Activated CD4-positive, alpha-beta T cell treated with anti-CD3 and anti-CD28 coated beads, Interleukin-2, amount 50 U/mL, for 48 hours (primary cell): ENCODE measurements at regions not wholly inside any gene's neighbourhood (a gene's known extent, or its start where the extent isn't known, plus 50 kb on each side); places are given as distances from the start of the nearest gene placed in this dataset.
A peak's percentile ranks its signal among the peaks of the same experiment; 100 is the strongest.
"Not testable (repeated sequence)": the region's sequence is repeated elsewhere in the genome, so short reads cannot be mapped to it uniquely, and the experiment has no call there.

Experiments
- DNase-seq, 2 experiments: peaks; one replicate each; pipeline ENCODE4 v3.0.0-alpha.2; 2020

DNA sequence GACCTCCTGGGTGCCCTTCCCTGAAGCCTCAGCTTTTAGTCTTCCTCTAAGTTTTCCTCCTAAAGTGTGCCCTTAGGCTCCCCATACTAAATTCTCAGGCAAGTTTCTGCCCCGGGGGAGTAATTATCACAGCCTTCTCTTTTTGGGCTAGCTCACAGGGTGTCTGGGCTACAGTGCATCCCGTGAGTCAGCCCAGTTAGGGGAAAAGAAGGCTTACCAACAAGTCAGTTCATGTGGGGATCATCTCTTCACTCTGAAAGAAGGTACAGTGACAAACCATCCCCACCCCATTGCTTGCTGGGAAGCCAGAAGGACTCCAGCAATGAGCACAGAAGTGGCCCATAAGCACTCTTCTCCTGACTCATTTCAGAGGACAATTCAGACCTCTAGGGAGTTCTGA lies 134.7 kb upstream of the FAM9C start:
- no peak for DNase-seq

DNA sequence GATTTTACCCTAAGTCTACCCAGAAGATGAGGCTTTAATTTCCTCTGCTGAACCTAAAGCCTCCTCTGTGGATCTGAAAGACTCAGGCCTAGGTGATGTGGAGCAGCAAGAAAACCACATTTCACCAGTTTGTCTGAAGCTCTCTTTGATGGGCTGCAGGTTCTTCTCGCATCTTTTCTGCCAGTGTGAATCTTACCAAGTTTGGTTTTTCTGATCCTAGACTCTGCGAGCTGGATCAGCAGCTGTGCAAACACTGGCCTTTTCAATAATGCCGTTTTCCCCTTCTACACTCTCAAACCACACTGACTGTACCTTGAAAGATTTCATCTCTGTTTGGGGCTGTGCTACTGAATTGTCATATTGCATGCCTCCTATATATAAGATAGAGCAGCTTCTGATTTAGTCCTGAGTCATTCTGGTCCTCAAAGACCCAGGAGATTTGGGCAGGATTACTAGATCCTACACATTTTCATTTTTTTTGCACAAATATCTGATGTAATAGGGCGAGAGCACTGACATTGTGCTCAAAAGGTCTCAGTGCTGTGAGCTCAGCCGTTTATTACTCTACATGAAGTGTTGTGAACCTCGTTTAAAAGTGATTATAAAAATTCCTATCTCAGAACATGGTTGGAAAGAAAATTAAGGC lies 133.6 kb upstream of the FAM9C start:
- no peak for DNase-seq

DNA sequence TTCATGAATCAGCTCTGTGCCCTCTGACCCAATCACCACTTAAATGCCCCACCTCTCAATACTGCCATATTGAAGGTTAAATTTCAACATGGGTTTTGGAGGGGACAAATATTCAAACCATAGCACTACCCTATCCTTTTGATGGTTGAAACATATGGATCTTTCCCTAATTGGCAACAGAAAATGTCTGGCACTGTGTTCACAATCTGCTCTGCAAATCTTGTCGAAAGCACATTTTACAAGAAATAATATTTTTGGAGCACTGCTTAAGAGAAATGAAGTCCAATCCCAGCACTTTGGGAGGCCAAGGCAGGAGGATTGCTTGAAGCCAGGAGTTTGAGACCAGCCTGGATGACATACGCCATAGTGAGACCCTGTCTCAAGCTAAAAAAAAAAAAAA lies 130.6 kb upstream of the FAM9C start:
- no peak for DNase-seq

DNA sequence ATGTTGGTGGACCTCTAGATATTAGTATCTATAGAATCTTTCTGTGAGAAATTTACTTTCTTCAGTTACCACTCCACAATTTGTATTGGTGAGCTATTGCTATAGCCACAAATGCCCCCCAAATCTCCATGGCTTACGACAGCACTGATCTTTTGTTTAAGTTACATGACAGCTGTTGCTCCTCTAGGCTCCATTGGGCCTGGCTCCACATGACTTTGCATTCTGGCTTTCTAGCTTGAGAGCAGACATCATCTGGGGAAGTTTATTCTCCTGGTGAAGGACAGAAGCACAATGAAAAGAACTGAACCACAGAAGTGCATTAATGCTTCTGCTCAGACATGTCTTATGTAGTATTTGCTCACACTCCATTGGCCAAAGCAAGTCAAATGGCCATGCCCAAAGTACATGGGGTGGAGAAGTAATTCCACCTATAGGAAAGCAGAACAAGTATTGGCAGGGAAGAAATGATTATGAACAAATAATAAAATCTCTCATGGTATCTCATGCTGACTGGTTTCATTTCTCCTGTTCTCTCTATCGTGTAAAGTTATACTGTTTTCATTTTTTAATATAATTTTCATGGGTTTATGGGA lies 126.6 kb upstream of the FAM9C start:
- no peak for DNase-seq

DNA sequence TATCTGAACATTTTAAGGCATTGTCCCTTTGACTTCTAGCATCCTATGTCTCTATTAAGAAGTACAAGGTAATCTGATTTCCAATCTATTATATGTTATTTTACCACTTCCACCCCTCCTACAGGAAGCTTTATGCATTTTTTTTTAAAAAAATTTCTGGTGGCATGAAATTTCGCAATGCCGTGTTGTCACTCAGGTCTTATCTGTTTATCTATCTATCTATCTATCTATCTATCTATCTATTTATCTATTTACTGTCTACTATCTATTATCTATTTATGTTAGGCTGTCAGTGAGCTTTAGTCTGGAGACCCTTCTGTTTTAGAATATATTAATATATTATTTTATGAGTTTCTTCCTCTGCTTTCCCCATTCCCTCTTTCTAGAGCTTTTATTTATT lies 125.3 kb upstream of the FAM9C start:
- DNase-seq: no peak

DNA sequence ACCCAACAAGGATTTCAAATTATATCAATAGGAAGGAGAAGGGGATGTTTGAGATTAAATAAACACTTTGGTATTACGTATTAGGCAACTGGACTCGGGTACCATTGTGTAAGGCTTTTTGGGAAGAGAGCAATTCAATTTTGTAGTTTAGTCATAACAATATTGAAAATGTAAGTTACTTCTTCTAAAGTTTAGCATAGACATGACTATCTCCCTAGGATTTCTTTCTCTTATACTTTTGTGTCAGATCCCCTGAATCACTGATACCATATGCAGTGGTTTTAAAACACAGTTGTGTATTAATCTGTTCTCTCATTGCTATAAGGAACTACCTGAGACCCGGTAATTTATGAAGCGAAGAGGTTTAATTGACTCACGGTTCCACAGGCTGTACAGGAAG lies 123.8 kb upstream of the FAM9C start:
- DNase-seq: no peak

DNA sequence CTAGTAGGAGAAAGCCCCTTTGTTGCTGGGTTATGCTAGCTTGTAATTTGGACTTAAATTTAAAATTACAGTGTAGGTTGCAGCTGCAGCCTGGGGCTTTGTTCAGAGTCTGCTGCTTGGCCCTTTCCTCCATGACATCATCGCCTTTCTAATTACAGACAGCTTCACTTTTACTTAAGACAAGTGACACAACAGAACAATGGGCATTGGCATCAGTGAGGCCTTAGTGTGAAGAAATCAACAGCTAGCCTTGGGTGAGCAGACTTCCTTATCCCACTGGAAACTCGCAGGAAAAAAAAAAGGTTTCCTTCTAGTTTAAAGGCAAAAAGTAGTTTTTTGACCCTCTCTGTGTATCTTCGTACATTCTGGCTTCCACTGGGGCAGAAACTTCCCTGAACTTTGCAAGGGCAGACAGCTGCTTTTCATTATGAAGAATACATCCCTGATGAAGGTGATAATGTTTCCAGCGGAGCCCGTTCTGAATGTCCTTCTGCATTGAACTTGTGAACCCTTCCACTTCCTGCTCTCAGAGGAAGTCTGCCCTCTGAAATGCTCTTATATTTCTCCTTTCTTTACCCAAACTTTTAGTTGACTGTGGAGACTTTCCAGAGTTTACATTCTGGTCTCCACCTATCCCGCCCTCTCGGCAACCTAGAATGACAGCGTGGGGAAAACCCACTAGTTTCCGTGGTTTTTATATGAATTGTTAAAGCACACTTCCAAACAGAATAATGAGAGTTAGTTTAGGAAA lies 123.2 kb upstream of the FAM9C start:
- peak; percentile 6 to 33 for DNase-seq

DNA sequence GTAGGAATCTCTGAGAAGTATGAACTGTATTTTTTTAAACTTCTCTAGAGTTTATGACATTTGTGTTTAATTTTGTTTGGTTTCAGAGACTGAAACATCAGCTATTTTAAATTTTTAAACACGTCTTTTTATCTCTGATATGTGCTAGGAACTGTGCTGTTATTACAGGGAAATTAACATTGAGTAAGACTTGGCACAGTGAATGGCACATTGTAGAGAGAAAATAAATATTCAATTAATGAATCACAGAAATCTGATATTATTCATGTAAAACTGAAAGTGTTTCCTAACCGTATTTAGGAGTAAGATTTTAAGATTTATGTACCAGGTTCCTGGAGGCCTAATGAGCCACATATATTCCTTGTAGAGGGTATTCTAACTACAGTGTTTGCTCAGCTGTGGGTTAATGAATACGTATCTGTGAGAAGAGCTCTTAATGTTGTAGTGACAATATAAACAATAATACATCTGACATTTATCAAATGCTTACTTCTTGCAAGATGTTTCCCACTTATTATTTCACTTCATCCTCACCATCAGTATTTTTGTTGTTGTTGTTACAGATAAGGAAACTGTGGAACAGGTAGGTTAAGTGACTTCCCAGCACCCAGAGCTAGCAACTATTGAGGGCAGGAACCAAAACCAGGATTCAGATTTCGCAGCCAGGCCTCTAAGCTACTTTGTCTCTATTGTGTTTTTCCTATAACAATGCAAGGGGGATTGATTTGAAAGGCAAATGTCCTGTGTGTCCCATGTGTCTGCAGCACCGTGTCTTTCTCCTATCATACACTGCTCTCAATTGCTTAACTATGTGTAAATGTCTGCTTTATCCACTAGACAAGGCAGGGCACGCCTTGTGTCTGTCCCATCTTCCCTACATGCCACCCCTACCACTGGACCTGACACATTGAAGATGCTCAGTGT lies 121.1 kb upstream of the FAM9C start:
- DNase-seq: no peak

DNA sequence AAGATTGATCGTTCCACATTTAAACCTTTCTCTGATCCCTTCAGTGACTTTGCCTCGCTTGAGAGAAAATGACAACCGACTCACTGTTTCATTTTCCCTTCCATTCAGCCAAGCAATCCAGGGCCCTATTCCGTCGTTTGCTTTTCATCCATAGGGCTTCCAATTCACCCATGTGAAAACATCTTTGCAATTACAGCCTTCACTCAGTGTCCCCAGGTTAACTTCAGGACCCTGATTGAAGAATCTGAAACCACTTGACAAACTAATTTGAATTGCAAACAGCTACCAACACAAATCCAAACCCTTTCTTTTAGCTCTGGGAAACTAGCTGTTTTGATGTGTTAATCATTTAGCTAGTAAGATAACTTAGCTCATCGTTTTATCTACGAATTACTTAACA lies 120.2 kb upstream of the FAM9C start:
- no peak for DNase-seq

DNA sequence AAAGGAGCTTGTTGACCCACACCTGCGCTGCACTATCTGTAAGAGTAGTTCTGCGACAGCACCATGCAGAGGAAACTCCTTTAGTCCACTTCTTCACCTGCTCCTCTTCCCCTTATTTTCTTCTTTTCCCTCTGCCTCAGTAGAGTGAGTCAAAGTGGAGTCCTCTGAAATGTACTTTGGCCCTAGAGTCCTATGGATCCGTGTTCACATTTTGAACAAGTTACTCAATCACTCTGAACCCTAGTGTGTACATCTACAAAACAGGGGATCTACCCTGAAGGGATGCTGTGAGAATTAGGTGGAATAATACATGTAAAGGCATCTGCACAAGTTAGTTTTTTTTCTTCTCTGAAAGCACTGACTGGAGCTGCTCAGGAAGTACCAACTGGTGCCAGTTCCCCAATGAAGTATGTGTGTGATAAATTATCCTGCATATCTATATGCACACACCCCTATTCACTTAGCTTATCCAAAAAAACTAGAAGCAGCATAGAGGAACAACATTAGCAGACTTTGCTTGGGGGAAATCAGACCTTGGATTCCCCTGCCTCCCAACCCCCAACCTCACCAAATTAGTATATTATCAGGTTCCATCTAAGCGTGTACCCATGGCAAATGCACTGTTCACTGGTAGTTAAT lies 118.5 kb upstream of the FAM9C start:
- DNase-seq: no peak

DNA sequence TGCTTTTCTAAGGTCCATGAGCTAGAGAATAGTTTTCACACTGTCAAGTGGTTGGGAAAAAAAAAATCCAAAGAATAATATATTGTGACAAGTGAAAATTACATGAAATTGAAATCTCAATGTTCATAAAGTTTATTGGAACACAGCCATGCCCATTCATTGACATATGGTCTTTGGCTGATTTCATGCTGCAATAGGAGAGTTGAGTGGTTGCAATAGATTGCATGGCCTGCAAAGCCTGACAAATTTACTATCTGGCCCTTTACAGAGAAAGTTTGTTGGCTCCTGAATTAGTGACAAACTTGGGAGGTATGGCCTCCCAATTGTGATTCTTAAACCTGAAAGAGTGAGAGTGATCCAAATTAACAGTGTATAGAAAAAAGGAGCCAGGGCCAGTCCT lies 115.5 kb upstream of the FAM9C start:
- no peak for DNase-seq

DNA sequence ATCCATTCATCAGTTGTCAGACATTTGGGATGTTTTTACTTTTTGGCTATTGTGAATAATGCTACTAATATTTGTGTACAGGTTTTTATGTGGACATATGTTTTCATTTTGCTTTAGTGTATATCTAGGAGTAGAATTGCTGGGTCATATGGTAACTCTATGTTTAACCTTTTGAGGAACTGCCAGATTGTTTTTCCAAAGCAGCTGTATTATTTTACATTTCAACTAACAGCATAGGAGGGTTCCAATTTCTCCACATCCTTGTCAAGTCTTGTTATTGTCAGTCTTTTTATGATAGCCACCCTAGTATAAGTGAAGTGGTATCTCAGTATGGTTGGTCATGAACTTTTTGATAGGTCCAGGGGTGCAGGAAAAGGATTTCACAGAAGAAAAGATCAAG lies 114.5 kb upstream of the FAM9C start:
- DNase-seq: no peak

DNA sequence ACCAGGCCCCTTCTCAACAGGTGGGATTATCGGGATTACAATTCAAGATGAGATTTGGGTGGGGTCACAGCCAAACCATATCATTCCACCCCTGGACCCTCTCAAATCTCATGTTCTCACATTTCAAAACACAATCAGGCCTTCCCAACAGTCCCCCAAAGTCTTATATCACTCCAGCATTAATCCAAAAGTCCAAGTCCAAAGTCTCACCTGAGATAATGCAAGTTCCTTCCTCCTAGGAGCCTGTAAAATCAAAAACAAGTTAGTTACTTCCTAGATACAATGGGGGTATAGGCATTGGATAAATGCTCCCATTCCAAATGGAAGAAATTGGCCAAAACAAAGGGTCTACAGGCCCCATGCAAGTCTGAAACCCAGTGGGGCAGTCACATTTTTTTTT lies 111.1 kb upstream of the FAM9C start:
- not testable (repeated sequence) for DNase-seq

DNA sequence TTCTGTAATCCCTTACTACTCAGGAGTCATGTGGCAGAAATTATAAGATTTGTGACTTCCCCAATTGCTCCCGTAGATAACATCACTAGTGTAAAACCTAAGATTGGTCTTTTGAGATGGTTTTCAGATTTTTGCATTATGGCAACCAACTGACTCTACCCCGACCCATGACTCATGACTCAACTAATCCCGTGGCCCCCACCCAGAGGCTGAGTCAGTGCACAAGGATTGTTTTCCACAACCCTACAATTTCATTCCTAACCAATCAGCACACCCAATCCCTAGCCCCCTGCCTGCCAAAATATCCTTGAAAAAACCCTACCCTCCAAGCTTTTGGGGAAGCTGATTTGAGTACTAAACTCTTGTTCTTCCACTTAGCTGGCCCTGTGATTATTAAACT lies 109.4 kb upstream of the FAM9C start:
- DNase-seq: no peak

DNA sequence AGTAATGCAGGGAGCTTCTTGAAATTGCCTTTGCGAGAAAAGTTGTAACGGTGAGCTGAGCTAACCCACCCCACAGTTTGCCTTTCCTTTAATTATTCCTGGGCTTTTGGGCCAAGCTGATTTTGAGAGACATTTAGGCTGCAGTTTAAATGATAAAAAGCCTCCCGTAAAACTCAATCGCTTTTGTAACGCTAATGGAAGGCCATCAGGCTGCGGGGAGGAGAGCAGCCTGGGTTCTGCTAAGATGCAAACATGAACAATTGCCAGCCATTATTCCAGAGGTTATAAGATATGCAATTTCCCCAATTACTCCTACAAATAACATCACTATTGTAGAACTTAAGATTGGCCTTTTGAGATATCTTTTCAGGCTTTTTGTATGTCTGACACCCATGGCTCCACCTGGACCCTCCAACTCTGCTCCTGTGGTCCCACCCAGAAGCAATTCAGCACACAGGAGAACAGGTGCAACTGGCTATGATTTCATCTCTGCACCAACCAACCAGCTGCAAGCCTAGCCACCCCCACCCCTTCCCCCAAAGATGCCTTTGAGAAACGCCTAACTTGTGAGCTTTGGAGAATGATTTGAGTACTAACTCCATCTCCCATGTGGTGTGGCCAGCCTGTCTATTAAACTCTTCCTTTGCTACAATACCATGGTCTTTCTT lies 108.2 kb upstream of the FAM9C start:
- DNase-seq: no peak

DNA sequence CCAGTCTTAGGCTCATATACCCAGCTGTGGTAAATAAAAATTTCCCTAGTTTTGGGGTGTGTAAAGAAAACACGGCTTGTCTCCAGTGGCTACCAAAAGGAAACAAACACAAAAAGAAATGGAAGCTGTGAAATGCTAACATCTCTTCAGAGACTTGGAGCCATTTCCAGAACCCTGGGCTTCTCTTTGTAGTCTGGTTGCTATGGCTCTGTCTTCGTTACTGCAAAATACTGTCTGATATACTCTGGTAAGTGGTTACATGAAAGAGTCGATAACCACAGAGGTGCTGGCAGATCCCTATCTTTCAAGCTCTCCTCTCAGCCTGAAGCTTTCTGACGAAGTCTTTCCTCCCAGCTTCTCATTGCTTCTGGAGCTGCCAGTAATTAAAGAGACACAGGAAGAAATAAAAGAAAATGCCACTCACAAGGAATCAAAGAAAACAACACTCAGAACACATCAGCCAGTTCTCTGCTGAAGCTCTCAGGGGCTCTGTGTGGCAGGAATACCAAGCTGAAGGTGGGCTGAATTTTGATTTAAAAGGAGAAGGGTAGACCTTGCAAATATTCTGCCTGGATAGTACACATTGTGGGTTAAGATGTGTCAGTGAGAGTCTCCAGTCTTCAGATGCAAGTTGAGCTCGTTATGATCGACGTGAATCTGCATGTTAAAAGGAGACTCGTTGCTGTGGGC lies 107.6 kb upstream of the FAM9C start:
- DNase-seq: no peak

DNA sequence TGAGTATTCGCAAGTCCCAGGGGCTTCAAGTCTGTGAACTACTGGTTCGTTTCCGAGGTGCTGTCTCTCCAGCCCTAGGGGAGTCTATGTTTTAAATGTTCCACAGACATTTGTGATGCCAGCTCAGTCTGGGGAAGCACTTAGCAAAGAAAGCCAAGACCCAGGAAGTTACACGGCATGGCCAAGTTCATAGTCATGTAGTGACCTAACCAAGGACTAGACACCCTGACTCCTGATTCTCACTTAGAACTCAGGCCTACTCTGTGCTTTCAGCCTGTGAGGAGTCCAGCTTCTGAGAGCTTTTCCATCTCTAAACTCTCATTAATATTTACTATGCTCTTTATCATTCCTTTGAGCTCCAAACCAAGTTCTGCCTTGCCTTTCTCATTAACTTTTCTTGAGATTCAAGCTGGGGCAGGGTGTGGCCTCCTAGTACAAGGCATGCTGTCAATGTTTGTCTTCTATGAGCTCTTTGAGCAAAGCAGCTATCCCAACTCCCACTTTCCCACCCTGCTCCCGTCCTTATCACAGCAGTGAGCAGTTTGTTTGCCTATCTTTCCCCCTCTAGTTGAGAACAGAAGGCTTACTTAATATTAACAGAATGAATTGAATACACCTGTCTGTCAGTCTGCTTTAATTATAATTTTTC lies 105.4 kb upstream of the FAM9C start:
- DNase-seq: no peak

DNA sequence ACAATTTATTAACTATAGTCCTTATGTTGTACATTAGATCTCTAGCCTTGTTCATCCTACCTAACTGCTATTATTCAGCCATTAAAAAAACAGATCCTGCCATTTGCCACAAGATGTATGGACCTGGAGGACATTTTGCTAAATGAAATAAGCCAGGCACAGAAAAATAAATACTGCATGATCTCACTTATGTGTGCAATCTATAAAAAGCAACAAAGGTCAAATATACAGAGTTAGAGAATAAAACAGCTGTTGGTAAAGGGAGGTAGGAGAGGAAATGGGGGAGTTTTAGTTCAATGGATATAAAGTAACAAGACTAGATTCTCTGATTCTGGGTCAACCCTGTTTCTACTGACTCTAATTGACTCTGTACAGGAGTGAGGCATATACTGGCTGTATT lies 103.3 kb upstream of the FAM9C start:
- no peak for DNase-seq

DNA sequence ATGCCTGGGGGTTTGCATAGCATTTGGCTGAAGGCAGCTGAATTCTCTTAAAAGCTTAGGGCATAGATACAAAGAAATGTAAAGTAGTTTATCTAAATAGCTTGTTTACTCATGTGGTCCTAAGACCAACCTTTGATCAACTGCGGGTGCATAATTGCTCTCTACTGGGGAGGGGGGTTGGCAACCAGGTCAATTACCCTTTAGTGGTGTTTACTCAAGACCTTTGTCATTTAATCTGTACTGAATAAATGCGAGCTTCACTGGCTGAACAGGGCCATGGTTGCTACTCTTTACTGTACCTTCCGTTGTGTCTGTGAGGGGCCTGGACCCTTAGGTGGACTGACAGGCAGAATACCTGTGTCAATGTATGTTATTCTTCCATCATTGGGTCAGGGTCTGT lies 102.7 kb upstream of the FAM9C start:
- DNase-seq: no peak

DNA sequence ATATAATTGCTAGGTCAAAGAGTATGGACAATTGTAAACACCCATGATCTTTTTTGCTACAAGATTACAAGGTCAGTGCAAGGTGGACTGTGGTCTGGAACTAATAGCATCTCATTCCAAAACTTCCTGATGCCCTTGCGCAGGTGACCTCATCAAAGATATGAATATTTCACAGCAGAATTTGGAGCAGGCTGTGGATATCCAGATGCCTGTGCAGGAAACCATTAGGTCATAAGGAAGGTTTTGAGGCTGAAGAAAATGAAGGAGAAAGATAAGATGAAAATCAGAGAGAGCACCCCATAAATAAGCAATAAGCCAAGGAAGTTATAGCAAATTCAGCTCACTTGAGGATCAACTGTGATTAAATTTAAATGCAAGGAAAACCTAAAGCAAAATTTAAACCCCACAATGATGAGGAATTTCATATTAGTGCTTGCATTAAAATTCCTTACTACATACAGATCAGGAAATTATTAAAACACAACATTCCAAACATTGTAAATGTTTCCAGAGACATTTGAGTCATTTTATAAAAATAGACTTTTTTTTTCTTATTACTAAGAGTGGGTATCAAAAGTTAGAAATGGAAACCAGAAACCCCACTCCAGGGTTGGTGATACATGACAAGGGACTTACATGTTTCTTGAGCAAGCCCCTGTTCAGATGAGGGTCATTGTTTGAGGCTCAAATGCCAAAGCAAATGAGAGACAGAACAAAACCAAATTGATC lies 100.7 kb upstream of the FAM9C start:
- DNase-seq: no peak
